Osteocyte (in vitro differentiated cells): ENCODE measurements at regions not wholly inside any gene's neighbourhood (a gene's known extent, or its start where the extent isn't known, plus 50 kb on each side); places are given as distances from the start of the nearest gene placed in this dataset.
A peak's percentile ranks its signal among the peaks of the same experiment; 100 is the strongest.
"Not testable (repeated sequence)": the region's sequence is repeated elsewhere in the genome, so short reads cannot be mapped to it uniquely, and the experiment has no call there.

ENCODE experiments used
- DNase-seq: peaks from one replicate; pipeline ENCODE4 v3.0.0; 2021; ENCODE audit warnings: mixed read lengths; ENCODE audit not compliant: unreplicated experiment; ENCODE audit errors: extremely low spot score
- H3K27ac Mint-ChIP-seq: one replicate; pipeline ENCODE4 v1.8.0; 2021; ENCODE audit warnings: mild to moderate bottlenecking, mixed read lengths; ENCODE audit not compliant: unreplicated experiment
- H3K27me3 Mint-ChIP-seq: one replicate; pipeline ENCODE4 v1.8.0; 2021; ENCODE audit warnings: mixed read lengths; ENCODE audit not compliant: unreplicated experiment
- H3K36me3 Mint-ChIP-seq: one replicate; pipeline ENCODE4 v1.8.0; 2021; ENCODE audit warnings: mixed read lengths; ENCODE audit not compliant: unreplicated experiment
- H3K4me1 Mint-ChIP-seq: one replicate; pipeline ENCODE4 v1.8.0; 2021; ENCODE audit warnings: mixed read lengths; ENCODE audit not compliant: unreplicated experiment
- H3K4me3 Mint-ChIP-seq: one replicate; pipeline ENCODE4 v1.8.0; 2021; ENCODE audit warnings: mild to moderate bottlenecking, moderate library complexity, mixed read lengths; ENCODE audit not compliant: unreplicated experiment
- H3K9me3 Mint-ChIP-seq: one replicate; pipeline ENCODE4 v1.8.0; 2021; ENCODE audit warnings: mixed read lengths; ENCODE audit not compliant: unreplicated experiment
- TF ChIP-seq, protein P1 (sequence below): fragments of 200-600 bp; sonication (generic); IDR thresholded peaks from 2 replicates; pipeline ENCODE4 v1.5.0; 2021; ENCODE audit warnings: antibody characterized with exemption, mild to moderate bottlenecking, moderate library complexity

DNA sequence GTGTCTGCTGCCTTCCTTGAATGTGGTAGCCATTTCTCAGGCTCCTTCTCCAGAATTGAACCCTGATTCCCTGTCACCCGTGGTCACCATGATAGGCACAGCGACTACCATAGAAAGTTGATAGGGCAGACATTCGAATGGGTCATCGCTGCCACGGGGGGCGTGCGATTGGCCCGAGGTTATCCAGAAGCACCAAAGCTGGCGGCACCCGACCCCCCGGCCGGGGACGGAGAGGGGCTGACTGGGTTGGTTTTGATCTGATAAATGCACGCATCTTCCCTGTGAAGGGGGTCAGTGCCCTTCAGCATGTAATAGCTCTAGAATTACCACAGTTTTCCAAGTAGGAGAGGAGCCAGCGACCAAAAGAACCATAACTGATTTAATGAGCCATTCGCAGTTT, 94.0 kb upstream of the ANKRD30BL start:
- no peaks in the 10 kb centered on the region for H3K4me1 Mint-ChIP-seq
- H3K27me3 Mint-ChIP-seq: no peaks in the 10 kb centered on the region
- TF ChIP-seq, protein P1, sequence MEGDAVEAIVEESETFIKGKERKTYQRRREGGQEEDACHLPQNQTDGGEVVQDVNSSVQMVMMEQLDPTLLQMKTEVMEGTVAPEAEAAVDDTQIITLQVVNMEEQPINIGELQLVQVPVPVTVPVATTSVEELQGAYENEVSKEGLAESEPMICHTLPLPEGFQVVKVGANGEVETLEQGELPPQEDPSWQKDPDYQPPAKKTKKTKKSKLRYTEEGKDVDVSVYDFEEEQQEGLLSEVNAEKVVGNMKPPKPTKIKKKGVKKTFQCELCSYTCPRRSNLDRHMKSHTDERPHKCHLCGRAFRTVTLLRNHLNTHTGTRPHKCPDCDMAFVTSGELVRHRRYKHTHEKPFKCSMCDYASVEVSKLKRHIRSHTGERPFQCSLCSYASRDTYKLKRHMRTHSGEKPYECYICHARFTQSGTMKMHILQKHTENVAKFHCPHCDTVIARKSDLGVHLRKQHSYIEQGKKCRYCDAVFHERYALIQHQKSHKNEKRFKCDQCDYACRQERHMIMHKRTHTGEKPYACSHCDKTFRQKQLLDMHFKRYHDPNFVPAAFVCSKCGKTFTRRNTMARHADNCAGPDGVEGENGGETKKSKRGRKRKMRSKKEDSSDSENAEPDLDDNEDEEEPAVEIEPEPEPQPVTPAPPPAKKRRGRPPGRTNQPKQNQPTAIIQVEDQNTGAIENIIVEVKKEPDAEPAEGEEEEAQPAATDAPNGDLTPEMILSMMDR: no peak
- H3K36me3 Mint-ChIP-seq: no peaks in the 10 kb centered on the region
- no peak overlapping the region for H3K4me3 Mint-ChIP-seq
- DNase-seq: no peak
- H3K27ac Mint-ChIP-seq: no peak overlapping the region
- peaks cover 16% of the 10 kb centered on the region for H3K9me3 Mint-ChIP-seq

DNA sequence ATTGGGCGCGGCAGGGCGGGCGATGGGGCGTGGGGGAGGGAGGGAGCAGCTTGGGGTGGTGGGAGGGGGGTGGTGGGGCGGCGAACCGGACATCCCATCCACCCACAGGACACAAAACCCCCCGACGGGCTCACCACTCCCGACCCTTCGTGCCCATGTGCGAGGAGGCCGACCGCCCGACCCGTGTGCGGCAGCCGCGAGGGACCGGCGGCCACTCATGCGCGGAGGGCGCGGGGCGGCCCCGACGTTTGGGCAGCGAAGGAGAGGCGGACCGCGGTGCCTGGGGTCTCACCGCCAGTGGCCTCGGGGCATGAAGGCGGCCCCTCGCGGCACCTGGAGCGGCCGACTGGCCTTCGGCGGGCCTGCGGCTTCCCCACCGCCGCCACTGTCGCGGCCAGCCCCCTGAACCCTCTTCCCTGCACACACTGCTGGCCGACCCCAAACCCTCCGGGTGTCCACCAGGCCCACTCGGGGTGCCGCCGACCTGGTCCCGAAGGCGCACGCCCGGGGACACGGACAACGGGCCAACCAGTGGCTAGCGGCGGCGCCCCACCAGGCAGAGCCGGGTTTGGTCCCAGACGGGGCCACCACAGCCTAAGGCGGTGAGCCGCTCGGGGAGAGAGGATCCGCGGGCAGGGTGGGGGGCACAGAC, 94.6 kb upstream of the ANKRD30BL start:
- TF ChIP-seq, protein P1: no peak
- DNase-seq: peak; percentile 84
- H3K36me3 Mint-ChIP-seq: no peaks in the 10 kb centered on the region
- H3K9me3 Mint-ChIP-seq: peaks cover 16% of the 10 kb centered on the region
- no peaks in the 10 kb centered on the region for H3K27me3 Mint-ChIP-seq
- H3K4me1 Mint-ChIP-seq: no peaks in the 10 kb centered on the region
- H3K4me3 Mint-ChIP-seq: no peak overlapping the region
- no peak overlapping the region for H3K27ac Mint-ChIP-seq

DNA sequence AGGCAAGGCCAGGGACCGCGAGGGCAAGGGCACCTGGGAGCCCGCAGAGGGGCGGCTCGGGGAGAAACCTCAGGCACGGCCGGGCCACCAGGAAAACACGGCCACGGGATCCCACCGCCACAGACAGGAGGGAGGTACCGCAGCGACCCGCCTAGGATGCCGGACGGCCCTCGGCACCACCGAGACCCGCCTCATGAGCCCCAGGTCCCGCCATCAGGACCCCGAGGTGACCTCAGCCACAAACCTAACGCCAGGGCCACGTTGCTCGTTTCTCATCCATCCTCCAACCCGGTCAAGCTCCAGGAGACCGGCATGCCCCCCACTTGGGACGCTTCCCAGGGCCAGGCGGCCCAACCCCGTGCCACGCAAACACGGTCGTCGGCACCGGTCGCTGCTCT, 95.2 kb upstream of the ANKRD30BL start:
- H3K9me3 Mint-ChIP-seq: peaks cover 13% of the 10 kb centered on the region
- not testable (repeated sequence) for H3K27me3 Mint-ChIP-seq, H3K4me3 Mint-ChIP-seq, H3K27ac Mint-ChIP-seq, H3K36me3 Mint-ChIP-seq, DNase-seq, H3K4me1 Mint-ChIP-seq

DNA sequence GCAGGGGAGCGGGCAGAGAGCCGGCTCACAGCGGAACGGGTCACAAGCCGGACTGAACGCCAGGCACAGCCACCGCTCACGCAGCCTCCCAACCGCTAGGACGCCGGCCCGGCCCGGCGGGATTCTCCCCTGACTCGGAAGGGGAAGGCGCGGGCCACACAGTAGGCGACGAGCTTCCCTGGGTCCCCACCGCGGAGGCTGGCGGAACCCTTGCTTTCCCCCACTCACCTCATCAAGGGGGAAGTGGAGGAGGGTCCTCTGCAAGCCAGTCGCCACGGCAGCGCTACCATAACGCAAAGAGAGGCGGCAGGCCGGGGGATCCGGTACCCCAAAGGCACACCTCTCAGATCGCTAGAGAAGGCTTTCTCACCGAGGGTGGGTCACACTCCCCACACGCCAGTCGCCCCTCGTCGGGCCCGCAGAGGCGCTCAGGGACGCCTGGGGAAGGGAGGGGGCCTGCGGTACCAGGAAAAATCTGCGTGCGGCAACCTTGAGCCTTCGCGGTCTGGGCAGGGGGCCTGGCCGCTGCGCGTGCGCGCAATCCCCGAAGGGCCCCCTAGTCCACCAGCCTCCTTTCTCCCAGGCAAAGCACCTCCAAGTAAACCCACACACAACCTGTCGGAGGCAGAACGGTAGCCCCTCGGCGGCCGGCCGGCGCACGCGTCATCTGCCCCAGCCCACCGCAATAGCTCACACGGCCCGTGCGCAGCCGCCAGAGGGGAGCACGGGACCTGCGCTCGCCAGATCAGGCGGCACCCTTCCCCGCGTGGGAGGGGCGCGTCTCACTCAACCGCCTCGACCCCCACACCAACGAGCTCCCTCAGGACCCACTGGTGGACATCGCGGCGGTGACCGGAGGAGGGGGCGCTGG, 95.8 kb upstream of the ANKRD30BL start:
- H3K9me3 Mint-ChIP-seq: peaks cover 12% of the 10 kb centered on the region
- H3K4me1 Mint-ChIP-seq, H3K4me3 Mint-ChIP-seq, H3K27me3 Mint-ChIP-seq, H3K36me3 Mint-ChIP-seq, H3K27ac Mint-ChIP-seq: not testable (repeated sequence)
- peak; percentile 86 for DNase-seq

DNA sequence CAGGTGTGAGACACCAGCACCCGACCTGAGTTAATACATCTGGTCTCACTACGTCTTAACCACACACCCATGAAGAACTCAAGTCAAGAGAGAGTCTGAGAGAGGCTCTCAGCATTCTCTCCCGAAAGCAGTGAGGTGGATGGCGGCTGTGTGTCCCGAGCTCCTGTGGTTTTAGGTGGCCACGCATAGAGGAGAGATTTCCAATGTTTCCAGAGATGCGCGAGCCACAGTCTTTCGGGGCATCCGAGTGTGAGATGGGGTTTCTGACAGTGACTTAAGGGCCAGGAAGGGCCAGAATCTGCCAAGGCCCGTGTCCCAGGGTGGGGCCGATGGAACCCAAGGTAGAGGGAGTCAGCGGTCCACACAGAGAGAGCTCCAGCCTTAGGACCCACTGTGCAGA, 97.5 kb upstream of the ANKRD30BL start:
- H3K36me3 Mint-ChIP-seq, H3K27ac Mint-ChIP-seq, H3K4me3 Mint-ChIP-seq, H3K27me3 Mint-ChIP-seq, H3K4me1 Mint-ChIP-seq, H3K9me3 Mint-ChIP-seq, DNase-seq: not testable (repeated sequence)

DNA sequence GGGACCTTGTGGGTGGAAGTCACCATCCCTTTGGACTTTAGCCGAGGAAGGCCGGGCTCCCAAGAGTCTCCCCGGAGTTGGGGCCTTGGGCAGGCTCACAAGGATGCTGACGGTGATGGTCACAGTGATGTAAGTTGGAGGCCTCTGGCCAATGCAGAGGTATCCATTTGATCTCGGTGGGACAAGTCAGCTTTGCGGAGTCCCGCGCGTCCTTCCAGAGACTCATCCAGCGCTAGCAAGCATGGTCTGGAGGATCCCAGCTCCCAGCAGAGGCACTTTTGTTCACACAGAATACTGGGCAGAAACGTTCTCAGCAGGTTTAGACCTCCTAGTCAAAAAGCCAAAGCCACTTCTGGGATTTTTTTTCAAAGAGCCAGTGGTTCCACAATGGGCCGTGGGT, 103.8 kb upstream of the ANKRD30BL start:
- H3K4me1 Mint-ChIP-seq, H3K4me3 Mint-ChIP-seq, H3K36me3 Mint-ChIP-seq, H3K27ac Mint-ChIP-seq, H3K27me3 Mint-ChIP-seq, DNase-seq, H3K9me3 Mint-ChIP-seq: not testable (repeated sequence)

- no peak for DNase-seq
- TF ChIP-seq, protein P1: no peak
- Mint-ChIP-seq H3K4me3 (no peak overlapping the region), H3K9me3 (no peaks in the 10 kb centered on the region), H3K27me3 (no peaks in the 10 kb centered on the region), H3K27ac (no peak overlapping the region), H3K36me3 (no peaks in the 10 kb centered on the region), H3K4me1 (peaks cover 3% of the 10 kb centered on the region)
Measured at GRCh38 chr2:132267105-132267497, 105.3 kb upstream of the ANKRD30BL start.

GRCh38 chr2:132267498-132268283, 105.9 kb upstream of the ANKRD30BL start:
- not testable (repeated sequence) for H3K9me3 Mint-ChIP-seq, DNase-seq, H3K4me3 Mint-ChIP-seq, H3K4me1 Mint-ChIP-seq, H3K36me3 Mint-ChIP-seq, H3K27ac Mint-ChIP-seq, H3K27me3 Mint-ChIP-seq
